ENCODE measurements at regions not wholly inside any gene's neighbourhood (a gene's known extent, or its start where the extent isn't known, plus 50 kb on each side); places are given as distances from the start of the nearest gene placed in this dataset.

DNA sequence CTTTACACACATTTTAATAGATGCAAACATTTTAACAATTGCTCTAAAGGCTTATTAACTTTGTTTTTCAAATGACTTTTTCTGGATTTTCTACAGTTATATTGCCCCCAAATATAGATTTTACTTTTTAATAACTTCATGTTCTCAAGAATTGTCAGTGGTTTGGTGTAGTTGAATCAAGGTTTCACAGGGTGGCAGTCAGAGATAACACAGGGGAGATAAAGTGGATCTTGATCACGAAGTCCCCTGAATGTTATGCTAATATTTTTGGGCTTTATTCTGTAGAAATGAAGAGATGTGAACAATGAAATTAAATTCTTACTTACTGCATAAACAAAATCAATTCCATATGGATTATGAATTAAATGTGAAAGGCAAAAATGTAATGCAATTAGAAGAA is 248.1 kb downstream of the AEBP2 start:
- TF ChIP-seq HDGF (IDR thresholded peaks at IDR 0.05; ENCODE audit: borderline replicate concordance) = no peak
- no peak for TF ChIP-seq BHLHE40 (IDR thresholded peaks at IDR 0.05; ENCODE audit: borderline replicate concordance)
- TF ChIP-seq FOXA1 (IDR thresholded peaks at IDR 0.05) = no peak
- TF ChIP-seq SP1 (IDR thresholded peaks at IDR 0.05) = no peak
- TF ChIP-seq ELF4 (IDR thresholded peaks at IDR 0.05) = no peak
- TF ChIP-seq FOXK2 (IDR thresholded peaks at IDR 0.05) = no peak
- no peak for TF ChIP-seq FOXM1 (IDR thresholded peaks at IDR 0.05; ENCODE audit: borderline replicate concordance)
- TF ChIP-seq NFRKB (IDR thresholded peaks at IDR 0.05) = no peak
- TF ChIP-seq SUZ12 (IDR thresholded peaks at IDR 0.05) = no peak
- TF ChIP-seq TARDBP (IDR thresholded peaks at IDR 0.05) = no peak
- TF ChIP-seq, protein P1, sequence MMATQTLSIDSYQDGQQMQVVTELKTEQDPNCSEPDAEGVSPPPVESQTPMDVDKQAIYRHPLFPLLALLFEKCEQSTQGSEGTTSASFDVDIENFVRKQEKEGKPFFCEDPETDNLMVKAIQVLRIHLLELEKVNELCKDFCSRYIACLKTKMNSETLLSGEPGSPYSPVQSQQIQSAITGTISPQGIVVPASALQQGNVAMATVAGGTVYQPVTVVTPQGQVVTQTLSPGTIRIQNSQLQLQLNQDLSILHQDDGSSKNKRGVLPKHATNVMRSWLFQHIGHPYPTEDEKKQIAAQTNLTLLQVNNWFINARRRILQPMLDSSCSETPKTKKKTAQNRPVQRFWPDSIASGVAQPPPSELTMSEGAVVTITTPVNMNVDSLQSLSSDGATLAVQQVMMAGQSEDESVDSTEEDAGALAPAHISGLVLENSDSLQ (IDR thresholded peaks at IDR 0.05) = no peak

Data from HEK293T (cell line).